Medulla oblongata (tissue), 1 donor: ENCODE measurements at regions not wholly inside any gene's neighbourhood (a gene's known extent, or its start where the extent isn't known, plus 50 kb on each side); places are given as distances from the start of the nearest gene placed in this dataset.

Source experiments
- DNase-seq: peaks from one replicate; pipeline ENCODE4 v3.0.0-alpha.2; 2015; ENCODE audit errors: extremely low spot score

- no peak for DNase-seq
Observed at GRCh38 chr4:185924458-185925044, 112.6 kb upstream of the SORBS2 start.

GRCh38 chr4:185925910-185926360 lies 113.9 kb upstream of the SORBS2 start:
- DNase-seq = no peak

- DNase-seq = no peak
Observed at GRCh38 chr4:185931375-185931774, 119.4 kb upstream of the SORBS2 start.

GRCh38 chr4:185931986-185932385 lies 120.0 kb upstream of the SORBS2 start:
- no peak for DNase-seq

- no peak for DNase-seq
Observed at GRCh38 chr4:185932491-185932890, 120.5 kb upstream of the SORBS2 start.

GRCh38 chr4:185933078-185933581 lies 121.1 kb upstream of the SORBS2 start:
- DNase-seq = no peak

GRCh38 chr4:185936650-185937376 lies 124.8 kb upstream of the SORBS2 start:
- no peak for DNase-seq

- no peak for DNase-seq
Observed at GRCh38 chr4:185938654-185939053, 126.7 kb upstream of the SORBS2 start.

GRCh38 chr4:185941461-185941860 lies 127.5 kb upstream of the TLR3 start:
- no peak for DNase-seq

GRCh38 chr4:185945252-185945651 lies 123.7 kb upstream of the TLR3 start:
- DNase-seq = no peak

GRCh38 chr4:185945906-185946305 lies 123.0 kb upstream of the TLR3 start:
- DNase-seq = no peak

GRCh38 chr4:185950891-185951290 lies 118.1 kb upstream of the TLR3 start:
- DNase-seq = no peak

- no peak for DNase-seq
Observed at GRCh38 chr4:185955151-185955770, 113.7 kb upstream of the TLR3 start.

- no peak for DNase-seq
Observed at GRCh38 chr4:185955826-185956543, 113.0 kb upstream of the TLR3 start.

- DNase-seq = no peak
Observed at GRCh38 chr4:185956544-185956940, 112.4 kb upstream of the TLR3 start.

- no peak for DNase-seq
Observed at GRCh38 chr4:185958094-185958747, 110.7 kb upstream of the TLR3 start.

GRCh38 chr4:185965426-185966384 lies 103.3 kb upstream of the TLR3 start:
- no peak for DNase-seq

GRCh38 chr4:185966549-185966948 lies 102.4 kb upstream of the TLR3 start:
- DNase-seq = no peak

- no peak for DNase-seq
Observed at GRCh38 chr4:185966997-185967775, 101.8 kb upstream of the TLR3 start.

GRCh38 chr4:185969657-185970056 lies 99.3 kb upstream of the TLR3 start:
- no peak for DNase-seq
